DOHH2 (cell line): ENCODE measurements at regions not wholly inside any gene's neighbourhood (a gene's known extent, or its start where the extent isn't known, plus 50 kb on each side); places are given as distances from the start of the nearest gene placed in this dataset.

ENCODE experiments used
- EZH2phosphoT487 ChIP-seq: fragments of 200-600 bp; sonication (generic); IDR thresholded peaks from 2 replicates; pipeline ENCODE4 v1.6.1; 2017; ENCODE audit warnings: borderline replicate concordance, mild to moderate bottlenecking, antibody characterized with exemption, low read length, moderate library complexity, mixed read lengths
- TF ChIP-seq, protein P1 (sequence below): fragments of 200-600 bp; sonication (generic); IDR thresholded peaks from one replicate; pipeline ENCODE4 v1.5.1; 2014; ENCODE audit warnings: antibody characterized with exemption, mild to moderate bottlenecking, low read depth, low read length; ENCODE audit not compliant: poor library complexity, severe bottlenecking

- TF ChIP-seq, protein P1, sequence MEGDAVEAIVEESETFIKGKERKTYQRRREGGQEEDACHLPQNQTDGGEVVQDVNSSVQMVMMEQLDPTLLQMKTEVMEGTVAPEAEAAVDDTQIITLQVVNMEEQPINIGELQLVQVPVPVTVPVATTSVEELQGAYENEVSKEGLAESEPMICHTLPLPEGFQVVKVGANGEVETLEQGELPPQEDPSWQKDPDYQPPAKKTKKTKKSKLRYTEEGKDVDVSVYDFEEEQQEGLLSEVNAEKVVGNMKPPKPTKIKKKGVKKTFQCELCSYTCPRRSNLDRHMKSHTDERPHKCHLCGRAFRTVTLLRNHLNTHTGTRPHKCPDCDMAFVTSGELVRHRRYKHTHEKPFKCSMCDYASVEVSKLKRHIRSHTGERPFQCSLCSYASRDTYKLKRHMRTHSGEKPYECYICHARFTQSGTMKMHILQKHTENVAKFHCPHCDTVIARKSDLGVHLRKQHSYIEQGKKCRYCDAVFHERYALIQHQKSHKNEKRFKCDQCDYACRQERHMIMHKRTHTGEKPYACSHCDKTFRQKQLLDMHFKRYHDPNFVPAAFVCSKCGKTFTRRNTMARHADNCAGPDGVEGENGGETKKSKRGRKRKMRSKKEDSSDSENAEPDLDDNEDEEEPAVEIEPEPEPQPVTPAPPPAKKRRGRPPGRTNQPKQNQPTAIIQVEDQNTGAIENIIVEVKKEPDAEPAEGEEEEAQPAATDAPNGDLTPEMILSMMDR, result no peak
- no peak for TF ChIP-seq EZH2phosphoT487
Observed at GRCh38 chr11:109077291-109077920, 344.6 kb upstream of the C11orf87 start.
